GM12874 (cell line): ENCODE measurements at regions not wholly inside any gene's neighbourhood (a gene's known extent, or its start where the extent isn't known, plus 50 kb on each side); places are given as distances from the start of the nearest gene placed in this dataset.

Experiments used
- CTCF ChIP-seq: IDR thresholded peaks from 2 replicates; pipeline ENCODE4 v1.5.1; 2011; ENCODE audit warnings: low read depth, mild to moderate bottlenecking, control low read depth, low read length, moderate library complexity; ENCODE audit not compliant: insufficient read depth

- TF ChIP-seq CTCF, result no peak
These were observed 370.3 kb downstream of the CD109 start for GRCh38 chr6:74066168-74066871.

GRCh38 chr6:74065705-74066104 is 369.7 kb downstream of the CD109 start:
- TF ChIP-seq CTCF, result no peak

- TF ChIP-seq CTCF, result no peak
These were observed 367.4 kb downstream of the CD109 start for GRCh38 chr6:74063391-74063790.

- TF ChIP-seq CTCF, result no peak
These were observed 365.2 kb downstream of the CD109 start for GRCh38 chr6:74061201-74061600.

- TF ChIP-seq CTCF, result no peak
These were observed 364.4 kb downstream of the CD109 start for GRCh38 chr6:74060354-74060753.

GRCh38 chr6:74058606-74059005 is 362.6 kb downstream of the CD109 start:
- TF ChIP-seq CTCF, result no peak

- TF ChIP-seq CTCF, result no peak
These were observed 361.3 kb downstream of the CD109 start for GRCh38 chr6:74057326-74057725.
